Right ventricle myocardium superior (tissue), 1 donor: ENCODE measurements at regions not wholly inside any gene's neighbourhood (a gene's known extent, or its start where the extent isn't known, plus 50 kb on each side); places are given as distances from the start of the nearest gene placed in this dataset.

Source experiments
- ATAC-seq: fragments of 200-7000 bp; cut with Tn5 transposase; one replicate; pipeline ENCODE4 v1.9.1; 2020; ENCODE audit warnings: mild to moderate bottlenecking; ENCODE audit not compliant: poor library complexity
- DNase-seq: peaks from one replicate; pipeline ENCODE4 v3.0.0-alpha.2; 2020
- intact Hi-C: fragments of 100-400 bp; cut with DNase I; formaldehyde crosslinking; loops from one replicate; pipeline ENCODE4 v1.11.2; 2022
- donor health status: DM: no; HTN: yes; CAD: no; lungs with severe emphysema.

GRCh38 chr4:130233377-130234047, 1137.6 kb downstream of the C4orf33 start:
- ATAC-seq (no peak), DNase-seq (no peak)
- intact Hi-C loops: no loop called here

DNA sequence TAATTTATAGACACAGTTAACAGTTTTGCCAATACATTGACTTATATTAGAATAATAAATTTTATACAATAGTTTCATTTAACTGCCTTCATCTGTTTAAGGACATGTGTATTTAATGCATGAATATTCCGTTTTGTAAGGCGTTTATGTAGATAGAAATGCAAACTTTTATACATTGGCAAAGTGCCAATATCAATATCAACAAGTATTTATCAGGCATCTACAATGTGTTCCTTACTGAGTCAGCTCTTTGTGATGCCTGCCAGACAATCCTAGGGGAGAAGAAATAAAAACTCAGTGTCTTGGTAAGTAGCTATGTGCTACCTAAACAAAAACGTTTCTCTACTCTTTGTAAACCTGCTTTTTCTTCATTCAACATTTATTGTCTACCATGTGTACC, 1142.2 kb downstream of the C4orf33 start:
- intact Hi-C loops: no loop called here
- no peak for ATAC-seq
- DNase-seq: no peak

DNA sequence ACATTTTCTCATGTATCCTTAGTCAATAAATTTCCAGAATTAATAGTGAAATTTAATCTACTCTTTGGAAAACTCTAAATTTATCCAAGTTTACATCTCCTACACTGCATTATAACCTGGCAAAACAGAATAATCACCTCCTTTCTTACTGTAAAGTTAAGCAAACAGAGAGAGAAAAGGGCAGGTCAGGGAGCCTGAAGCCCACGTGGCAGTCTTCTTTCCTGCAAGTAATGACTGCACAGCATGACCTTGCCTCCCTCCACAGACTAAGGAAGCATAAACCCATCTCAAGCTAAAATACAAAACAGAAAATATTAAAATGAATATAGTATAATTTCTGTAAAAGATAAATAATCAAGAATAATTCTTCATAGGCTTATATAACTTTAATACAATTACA, 1153.0 kb downstream of the C4orf33 start:
- DNase-seq (no peak), ATAC-seq (no peak)
- intact Hi-C loops: no loop called here

GRCh38 chr4:130257271-130257670, 1161.3 kb downstream of the C4orf33 start:
- no peak for DNase-seq
- ATAC-seq: no peak
- intact Hi-C loops: no loop called here

DNA sequence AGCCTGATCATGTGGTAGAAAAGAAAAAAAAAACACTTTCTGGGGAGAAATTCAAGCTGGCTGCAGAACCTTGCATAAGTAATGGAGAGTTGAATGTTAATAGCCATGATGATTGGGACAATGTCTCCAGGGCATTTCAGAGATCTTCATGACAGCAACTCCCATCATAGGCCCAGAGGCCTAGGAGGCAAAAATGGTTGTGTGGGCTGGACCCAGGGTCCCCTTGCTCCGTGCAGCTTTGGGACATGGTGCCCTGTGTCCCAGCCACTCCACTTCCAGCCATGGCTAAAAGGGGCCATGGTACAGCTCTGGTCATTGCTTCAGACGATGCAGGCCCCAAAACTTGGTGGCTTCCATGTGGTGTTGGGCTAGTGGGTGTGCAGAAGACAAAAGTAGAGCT, 1170.9 kb downstream of the C4orf33 start:
- DNase-seq (no peak), ATAC-seq (no peak)
- intact Hi-C loops: no loop called here

GRCh38 chr4:130288576-130288975, 1192.6 kb downstream of the C4orf33 start:
- ATAC-seq (no peak), DNase-seq (no peak)
- intact Hi-C loops: no loop called here

GRCh38 chr4:130293692-130294091, 1197.7 kb downstream of the C4orf33 start:
- no peak for ATAC-seq
- intact Hi-C loops: no loop called here
- no peak for DNase-seq

DNA sequence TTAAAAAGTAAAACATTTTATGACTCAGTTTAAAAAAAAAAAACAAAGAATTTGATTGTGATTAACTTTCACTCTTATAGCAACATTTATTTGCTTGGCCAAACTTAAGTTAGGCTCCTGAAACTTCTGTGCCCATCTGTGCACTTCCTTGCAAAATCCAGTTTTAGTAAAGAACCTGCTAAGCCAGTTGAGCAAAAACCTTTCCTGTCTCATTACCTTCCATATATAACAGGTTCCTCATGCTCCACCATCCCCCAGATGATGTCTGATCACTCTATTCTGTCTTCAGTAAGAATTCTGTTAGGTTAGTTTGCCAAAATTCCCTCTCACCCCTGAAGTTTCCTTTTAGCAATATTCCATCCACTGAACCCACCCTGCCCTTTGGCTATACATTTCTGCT, 1200.5 kb downstream of the C4orf33 start:
- ATAC-seq: no peak
- no peak for DNase-seq
- intact Hi-C loops: no loop called here

- DNase-seq: no peak
- intact Hi-C loops: no loop called here
- no peak for ATAC-seq
These were observed 1210.6 kb downstream of the C4orf33 start for GRCh38 chr4:130306566-130306965.

- no peak for DNase-seq
- intact Hi-C loops: no loop called here
- ATAC-seq: no peak
These were observed 1213.3 kb downstream of the C4orf33 start for GRCh38 chr4:130309221-130309620.

DNA sequence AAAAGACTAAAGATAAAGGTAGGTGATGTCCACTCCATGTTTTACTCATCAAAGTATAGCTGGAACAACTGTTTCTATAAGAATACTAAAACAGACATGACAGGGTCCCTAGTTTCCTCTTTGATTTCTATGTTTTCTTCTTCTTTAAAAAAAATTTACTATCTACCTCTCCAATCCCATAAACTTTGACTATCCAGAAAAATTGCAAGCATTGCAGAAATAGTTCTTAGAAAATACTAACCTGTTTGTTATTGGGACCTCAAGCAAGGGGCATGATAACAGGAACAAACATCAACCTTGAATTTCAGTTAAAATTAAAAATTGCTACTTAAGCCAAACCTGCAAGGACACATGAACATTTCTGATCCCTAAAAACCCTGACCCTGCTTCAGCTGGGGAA, 1226.5 kb downstream of the C4orf33 start:
- ATAC-seq: no peak
- intact Hi-C loops: no loop called here
- DNase-seq: no peak

DNA sequence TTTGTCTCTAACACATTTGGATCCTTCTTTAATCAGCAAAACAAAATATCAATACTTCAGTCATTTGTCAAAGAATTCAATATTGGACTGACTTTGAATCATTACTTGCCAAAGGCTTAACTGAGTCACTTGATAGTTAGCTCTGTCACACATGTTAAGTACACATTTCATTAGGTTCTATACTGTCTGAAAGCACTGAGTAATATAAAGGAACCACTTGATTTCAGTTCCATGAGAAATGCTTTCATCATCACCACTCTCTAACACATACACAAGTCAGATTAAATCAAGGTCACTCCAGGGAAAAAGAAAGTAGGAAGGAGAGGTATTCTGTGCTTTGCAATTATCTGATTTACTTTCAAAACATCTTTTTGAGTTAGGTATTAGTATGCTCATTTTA, 1233.1 kb downstream of the C4orf33 start:
- ATAC-seq (no peak), DNase-seq (no peak)
- intact Hi-C loops: no loop called here

GRCh38 chr4:130333241-130333759, 1237.3 kb downstream of the C4orf33 start:
- no peak for ATAC-seq
- DNase-seq: no peak
- intact Hi-C loops: no loop called here

DNA sequence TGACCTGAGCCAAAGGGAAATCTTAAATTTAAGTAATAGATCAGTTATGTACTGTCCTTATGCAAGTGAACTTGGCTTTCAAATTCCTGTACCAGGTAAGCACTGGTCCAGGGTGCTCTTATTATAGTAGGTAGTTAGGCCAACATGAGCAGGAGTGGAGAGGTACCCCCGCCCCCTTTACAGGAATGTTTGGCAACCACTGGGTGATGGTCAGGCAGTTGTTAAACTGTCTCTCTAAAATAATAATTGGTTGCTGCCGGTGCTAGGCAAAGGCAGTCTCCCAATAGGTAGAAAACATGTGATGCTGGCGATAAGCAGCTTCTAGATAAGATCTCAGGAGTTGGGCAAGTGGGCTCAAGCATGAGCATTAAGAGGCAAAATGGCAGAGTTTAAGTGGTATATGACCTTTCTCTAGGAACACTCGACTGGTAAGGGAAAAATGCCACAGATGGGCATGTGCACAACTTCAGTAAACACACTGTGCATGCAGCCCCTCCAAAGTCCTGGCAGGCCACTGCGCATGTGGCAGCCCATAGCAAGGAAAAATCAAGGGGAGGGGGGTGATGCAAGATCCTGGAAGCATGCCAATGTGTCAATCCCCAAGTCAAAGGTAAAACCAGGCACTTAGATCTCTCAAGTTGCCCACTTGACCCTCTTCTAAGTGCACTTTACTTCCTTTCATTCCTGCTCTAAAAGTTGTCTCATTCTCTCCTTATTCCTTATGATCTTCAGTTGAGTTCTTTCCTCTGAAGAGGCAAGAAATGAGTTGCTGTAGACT, 1239.7 kb downstream of the C4orf33 start:
- DNase-seq (no peak), ATAC-seq (no peak)
- intact Hi-C loops: no loop called here

- intact Hi-C loops: no loop called here
- no peak for DNase-seq
- ATAC-seq: peak; percentile 27
These were observed 1240.7 kb downstream of the C4orf33 start for GRCh38 chr4:130336585-130337217.

- DNase-seq: no peak
- ATAC-seq: no peak
- intact Hi-C loops: no loop called here
These were observed 1242.9 kb downstream of the C4orf33 start for GRCh38 chr4:130338851-130339250.

- intact Hi-C loops: no loop called here
- DNase-seq: no peak
- no peak for ATAC-seq
These were observed 1253.8 kb downstream of the C4orf33 start for GRCh38 chr4:130349745-130350144.

GRCh38 chr4:130356873-130357272, 1260.9 kb downstream of the C4orf33 start:
- ATAC-seq (no peak), DNase-seq (no peak)
- intact Hi-C loops: no loop called here

- ATAC-seq (no peak), DNase-seq (no peak)
- intact Hi-C loops: no loop called here
These were observed 1263.6 kb downstream of the C4orf33 start for GRCh38 chr4:130359542-130359941.

DNA sequence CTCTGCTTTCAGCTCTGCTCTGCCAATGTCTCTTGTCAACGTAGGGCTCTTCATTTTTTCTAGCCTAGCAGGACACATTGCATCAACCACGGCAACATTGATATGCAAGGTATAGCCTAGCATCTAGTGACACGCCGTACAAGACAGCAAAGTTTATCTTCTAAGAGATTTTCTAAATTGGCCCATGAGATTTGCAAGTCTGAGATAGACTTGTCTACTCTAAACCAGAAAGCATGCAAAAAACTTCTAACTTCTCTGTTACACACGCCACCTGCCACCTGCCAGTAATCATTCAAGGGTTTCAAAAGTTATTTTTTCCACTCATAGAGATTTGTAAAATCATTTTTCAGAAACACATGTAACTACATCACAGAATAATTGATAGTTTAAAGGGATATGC, 1265.7 kb downstream of the C4orf33 start:
- intact Hi-C loops: no loop called here
- ATAC-seq (no peak), DNase-seq (no peak)
